ENCODE measurements at regions not wholly inside any gene's neighbourhood (a gene's known extent, or its start where the extent isn't known, plus 50 kb on each side); places are given as distances from the start of the nearest gene placed in this dataset.

- TF ChIP-seq EZH2 (IDR thresholded peaks at IDR 0.05; ENCODE audit: low read length, missing control alignments): no peak
- TF ChIP-seq CTCF (conservative IDR thresholded peaks at IDR 0.05 in 1 of 2, IDR thresholded peaks at IDR 0.05 in 1 of 2; ENCODE audit: low read depth in 1 of 2, low read length in 2 of 2): no peak
These were observed 278.1 kb upstream of the NRP1 start for GRCh38 chr10:33612551-33612950.
